Activated CD4-positive, alpha-beta T cell treated with anti-CD3 and anti-CD28 coated beads for 48 hours (primary cell): ENCODE measurements at regions not wholly inside any gene's neighbourhood (a gene's known extent, or its start where the extent isn't known, plus 50 kb on each side); places are given as distances from the start of the nearest gene placed in this dataset.

Source experiments
- DNase-seq: peaks from one replicate; pipeline ENCODE4 v3.0.0-alpha.2; 2020

DNA sequence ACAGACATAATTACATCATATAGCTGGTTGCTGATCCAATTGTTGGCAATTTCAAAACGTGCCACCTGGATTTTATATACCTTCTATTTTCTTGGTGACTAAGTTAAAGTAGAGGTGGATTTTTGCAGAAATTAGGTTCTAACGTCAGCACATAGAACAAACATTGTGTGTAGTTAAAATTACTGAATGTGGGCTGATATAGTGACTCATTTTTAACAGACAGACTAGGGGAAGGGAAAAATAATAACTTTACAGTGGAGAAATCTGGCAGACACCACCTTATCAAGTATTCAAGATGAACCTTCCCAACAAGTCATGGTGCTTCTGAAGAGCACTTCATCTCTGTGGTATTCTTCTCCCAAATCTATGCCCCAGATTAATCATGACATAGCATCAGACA is 134.5 kb downstream of the UCHL1 start:
- DNase-seq: no peak

DNA sequence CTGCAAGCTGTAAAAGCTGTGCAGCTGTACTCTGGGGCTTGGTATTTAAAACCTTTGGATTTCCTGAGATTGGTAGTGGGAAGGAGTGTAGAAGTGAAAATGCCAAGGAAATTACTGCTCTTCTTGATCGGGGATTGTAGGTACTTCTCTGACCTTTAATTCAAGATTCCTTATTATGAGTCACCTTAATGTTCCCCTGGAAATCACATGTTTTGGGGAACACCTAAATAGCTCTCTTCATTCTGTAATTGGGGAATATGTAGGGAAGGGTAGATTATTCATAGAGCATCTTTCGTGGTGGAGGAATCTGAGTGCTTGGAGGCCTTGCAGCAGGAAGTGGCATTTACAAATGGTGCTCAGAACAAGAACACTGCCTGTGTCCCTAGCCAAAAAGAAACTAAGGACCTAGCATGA is 137.8 kb downstream of the UCHL1 start:
- DNase-seq: no peak

DNA sequence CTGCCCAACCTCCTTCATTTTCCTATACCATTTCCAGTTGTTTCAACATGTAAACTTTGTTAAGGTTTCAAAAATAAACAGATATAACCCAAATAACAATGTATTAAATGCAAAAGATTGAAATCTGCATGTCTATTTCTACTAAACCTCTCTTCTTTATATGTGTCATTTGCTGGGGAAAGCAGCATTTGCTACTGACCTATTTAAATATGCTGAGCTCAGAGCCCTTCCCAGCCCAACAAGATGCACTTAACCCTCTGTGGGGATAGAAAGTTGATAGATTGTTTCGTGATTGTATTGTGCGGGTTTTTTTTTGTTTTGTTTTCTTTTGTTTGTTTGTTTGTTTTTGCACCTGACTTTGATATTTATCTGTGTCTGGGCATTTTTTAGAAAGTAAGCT is 139.5 kb downstream of the UCHL1 start:
- no peak for DNase-seq

DNA sequence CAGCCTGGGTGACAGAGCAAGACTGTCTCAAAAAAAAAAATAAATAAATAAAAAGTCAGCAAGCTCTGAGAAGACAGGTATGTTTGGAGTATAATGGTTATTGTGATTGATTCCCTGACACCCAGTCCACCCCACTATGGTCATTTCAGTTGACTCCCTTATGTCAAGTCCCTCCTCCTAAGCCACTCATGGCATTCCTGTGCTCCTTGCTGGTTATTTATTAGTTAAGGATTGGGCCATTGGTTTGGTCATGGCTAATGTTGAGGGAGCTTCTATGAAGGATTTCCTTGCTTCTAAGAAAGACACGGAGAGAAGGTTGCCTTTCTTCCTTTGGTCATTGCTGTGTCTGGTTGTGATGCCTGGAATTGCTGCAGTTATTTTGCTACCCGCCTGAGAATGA is 140.1 kb downstream of the UCHL1 start:
- no peak for DNase-seq

DNA sequence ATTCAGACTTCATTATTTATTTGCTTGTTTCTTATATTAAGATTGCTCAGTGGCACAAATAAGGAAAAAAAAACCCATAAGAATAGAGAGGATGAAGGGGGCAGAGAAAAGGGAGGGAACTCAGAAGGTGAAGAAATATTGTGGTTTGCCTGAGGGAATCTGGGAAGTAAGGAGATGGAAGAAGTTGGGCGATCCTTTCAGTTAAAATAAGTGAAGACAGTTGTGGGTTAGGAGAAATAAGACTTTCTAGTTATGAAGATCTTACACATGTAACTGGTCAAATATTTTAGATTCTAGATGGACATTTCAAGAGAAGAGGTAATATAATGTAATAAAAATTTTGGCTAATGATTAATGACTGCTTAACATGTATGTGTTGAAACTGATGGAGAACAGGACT is 138.7 kb upstream of the LIMCH1 start:
- no peak for DNase-seq

DNA sequence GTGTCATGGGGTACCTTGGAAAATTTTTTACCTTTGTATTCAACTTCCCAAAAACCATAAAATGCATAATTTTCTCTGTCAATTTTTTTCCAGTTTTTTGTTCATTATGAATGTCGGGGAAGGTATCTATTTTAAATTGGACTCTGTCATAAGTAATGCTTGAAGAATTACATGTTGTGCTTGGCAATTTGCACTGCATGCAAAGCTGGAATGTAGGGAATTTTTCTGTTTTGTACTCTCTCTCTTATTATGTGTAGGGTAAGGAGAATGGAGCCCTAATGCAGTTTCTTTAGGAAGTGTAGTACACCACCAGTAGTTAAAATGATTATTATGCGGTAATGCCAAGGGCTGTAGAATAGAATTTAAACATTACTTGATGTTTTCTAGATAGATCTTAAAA is 137.7 kb upstream of the LIMCH1 start:
- no peak for DNase-seq

DNA sequence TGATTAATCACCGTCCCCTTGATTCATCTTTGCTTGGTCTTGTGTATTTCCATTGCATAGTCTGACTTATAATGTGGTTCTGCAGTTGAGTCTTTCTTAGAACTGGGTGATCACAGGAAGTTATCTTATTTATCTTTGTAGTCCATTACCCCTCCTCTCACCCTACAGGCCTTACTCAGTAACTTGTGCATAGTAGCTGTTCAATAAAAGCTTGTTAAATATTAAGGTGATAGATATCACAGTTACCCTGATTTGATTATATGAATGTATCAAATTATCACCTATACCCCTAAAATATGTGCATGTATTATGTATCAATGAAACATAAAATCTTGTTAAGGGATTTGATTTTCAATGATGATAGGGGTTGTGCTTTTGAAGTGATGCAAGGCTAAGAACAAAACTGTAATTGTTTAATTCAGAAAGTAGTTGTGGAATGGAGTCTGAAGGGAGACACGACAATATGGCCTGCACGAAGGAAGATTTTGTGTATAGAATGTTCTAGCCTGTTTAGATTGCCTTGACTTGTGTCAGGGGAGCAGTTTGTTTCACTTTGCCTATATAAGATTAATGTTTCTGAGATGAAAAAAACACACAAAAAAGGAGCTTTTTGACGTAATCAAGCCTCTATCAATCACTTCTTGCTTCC is 132.4 kb upstream of the LIMCH1 start:
- DNase-seq: no peak

DNA sequence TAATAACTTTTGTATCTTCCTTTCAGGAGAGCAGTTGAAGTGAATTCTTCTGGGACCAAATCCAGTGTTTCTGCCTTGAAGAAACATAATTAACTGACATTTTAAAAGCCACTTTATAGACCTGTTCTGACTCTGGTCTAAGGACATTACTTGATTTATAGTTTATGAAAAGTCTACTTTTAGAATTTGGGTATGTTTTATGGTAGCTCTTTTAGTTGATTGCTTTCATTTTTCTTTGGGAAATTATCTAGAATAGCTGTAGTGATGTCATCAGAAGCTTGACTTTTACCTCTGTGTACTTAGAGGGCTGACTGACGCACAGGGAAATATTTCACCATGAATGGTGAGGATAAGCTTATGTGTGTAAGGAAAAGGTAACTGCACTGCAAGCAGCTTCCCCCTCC is 131.8 kb upstream of the LIMCH1 start:
- no peak for DNase-seq

DNA sequence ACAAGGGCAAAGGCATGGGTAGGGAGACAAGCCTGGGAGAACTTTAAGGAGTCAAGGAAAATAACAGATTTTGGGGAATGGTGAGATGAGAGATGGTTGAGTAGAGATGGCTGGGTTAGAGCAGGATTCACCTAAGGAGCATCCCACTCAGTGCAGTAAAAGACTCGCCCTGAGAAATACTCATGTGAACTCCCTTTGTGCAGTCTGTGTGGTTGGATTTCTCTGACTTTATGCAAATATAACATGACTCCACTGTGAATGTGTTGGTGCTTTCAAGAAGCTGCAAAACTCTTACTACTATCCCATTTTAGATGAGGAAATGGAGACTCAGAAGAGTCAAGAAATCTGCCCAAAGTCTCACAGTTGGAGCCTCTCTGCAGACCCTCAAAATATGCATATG is 129.8 kb upstream of the LIMCH1 start:
- DNase-seq: no peak

DNA sequence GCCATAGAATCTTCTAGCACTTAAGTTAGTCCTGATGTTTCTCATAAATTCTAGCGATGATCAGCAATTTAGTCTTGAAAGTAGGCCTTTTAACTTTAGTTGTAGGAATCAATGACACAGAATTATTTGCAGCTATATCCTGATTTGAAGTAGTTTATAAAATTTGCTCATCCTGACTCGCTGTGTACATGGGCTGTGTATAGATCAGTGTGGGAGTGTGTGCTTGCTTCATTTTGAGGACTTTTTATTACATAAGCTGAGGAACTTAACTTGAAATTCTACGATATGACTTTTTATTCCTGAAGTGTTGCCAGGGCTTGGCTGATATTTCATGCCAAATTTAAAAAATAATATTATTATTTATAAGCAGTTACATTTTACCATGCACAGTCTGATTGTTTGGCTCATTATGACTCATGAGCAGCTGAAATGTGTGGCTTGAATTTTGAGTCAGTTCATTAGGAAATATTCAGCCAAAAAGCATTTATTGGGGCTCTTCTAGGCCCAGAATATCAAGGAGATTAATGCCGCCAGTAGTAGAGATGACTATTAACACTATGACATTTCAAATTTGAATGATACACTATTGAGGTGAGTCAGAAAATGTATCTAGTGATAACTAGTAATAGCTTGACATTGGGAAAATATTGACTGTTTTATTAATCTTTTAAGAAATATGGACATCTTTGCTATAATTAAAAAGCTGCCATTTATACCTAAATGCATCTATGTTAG is 128.9 kb upstream of the LIMCH1 start:
- no peak for DNase-seq

DNA sequence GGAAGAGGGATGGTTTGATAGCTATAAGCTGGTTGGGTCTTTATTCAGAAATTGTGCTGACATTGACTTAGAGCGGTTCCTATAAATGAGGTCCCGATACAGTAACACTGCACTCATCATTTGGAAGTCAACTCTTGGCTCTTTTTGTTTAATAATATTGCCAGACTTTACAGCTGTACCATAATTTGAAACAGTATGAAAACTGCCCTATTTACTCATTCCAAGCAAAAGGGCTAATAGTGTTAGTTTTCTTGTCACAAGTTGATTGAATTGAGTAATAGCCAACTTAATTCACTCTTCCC is 128.4 kb upstream of the LIMCH1 start:
- no peak for DNase-seq

DNA sequence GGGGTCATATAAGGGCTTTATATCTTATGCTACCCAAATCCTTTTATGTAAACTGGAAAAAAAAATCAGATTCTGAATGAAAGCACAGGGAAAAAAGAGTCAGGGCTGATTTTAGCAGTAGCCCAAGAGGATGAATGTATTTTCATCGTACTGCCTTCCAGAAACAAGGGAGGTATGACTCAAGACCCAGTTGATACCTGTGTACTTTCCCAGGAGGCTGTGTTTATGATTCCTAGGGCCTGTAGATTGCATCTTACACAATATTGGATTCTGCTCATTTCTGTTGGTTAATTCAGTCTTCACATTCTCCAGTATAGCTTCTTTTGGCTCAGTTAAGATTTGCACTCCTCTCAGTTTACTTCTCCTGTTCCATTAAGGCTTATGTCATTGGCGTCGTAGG is 127.9 kb upstream of the LIMCH1 start:
- no peak for DNase-seq

DNA sequence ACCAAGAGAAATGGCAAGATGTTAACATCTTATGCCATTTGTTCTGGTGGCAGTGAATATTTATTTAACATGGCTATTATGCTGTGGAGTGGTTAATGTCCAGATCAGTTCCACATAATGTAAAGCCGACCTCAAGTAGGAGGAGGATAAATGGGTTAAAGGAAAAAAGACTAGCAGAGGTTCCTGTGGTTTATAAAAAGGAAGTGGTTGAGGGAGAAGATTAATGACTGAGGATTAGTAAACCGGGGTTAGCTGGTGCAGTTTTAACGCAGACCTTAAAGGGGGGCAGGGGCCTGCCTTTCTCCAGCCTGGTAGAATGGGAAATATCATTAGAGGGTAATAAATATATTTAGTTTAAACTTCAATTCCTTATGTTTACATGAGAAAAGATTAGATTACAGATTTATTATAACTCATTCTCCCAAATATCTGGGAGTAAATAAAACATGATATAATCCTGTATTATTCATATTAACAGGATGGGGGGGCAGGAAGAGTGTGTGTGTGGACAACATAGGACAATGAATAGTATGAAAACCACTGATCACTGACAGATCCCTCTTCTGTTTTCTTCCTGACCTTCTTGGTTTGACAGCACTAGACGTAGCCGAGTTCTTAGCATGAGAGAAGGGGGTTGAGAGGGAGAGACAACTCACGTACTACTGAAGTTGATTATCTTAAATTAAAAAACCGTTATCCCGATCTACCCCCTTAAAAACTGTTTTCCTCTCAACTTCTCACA is 124.1 kb upstream of the LIMCH1 start:
- DNase-seq: no peak

DNA sequence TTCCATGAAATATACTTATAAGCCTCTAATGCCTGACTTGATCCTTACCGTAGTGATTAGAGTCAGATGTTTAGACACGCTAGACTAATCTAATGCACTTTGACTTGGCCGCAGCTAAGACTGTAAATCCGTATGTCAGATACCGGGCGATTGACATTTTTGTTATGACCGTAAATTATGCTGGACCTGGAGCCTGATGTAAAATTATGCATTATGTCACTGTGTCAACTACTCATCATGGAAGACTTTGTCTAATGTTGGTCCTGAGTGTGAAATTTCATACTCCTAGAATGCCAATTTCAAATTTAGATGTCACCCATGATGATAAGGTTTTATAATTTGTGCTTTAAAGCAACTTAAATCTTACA is 123.6 kb upstream of the LIMCH1 start:
- DNase-seq: no peak

DNA sequence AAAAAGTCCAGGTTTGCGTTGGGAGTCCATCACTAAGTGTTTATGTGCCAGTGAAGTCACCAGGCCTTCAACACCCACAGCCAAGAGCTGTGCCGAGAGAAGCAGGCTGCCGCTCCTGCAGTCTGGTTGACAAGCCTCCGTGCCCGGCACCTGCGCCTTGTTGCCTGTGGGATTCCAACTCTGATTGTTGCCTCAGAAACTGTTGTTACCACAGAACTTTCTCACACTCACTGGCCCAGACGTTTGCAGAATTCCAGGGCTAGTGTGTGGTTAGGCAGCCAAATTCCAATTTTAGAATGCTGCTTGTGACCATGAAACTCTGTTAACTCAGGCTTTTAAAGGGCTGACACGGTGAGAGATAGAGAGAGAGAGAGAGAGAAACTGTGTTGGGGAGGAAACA is 119.5 kb upstream of the LIMCH1 start:
- no peak for DNase-seq

DNA sequence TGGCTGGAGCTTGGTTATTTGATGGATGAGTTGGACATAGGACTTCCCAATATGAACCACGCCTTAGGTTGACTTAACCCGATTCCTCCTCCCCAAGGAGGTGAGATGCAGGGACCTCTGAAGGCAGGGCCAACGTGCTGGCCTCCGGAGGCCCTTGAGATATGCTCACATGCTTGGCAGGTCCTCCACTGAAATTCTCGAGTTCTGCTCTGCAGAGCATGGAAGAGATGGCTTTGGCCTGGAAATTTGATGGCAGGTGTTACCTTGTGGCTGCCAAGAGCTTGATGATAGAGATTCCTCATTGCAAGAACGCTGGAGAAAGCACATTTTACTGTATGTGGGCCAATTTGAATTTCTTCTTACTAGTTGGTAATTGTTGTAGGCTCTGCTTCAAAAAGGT is 117.4 kb upstream of the LIMCH1 start:
- DNase-seq: no peak

DNA sequence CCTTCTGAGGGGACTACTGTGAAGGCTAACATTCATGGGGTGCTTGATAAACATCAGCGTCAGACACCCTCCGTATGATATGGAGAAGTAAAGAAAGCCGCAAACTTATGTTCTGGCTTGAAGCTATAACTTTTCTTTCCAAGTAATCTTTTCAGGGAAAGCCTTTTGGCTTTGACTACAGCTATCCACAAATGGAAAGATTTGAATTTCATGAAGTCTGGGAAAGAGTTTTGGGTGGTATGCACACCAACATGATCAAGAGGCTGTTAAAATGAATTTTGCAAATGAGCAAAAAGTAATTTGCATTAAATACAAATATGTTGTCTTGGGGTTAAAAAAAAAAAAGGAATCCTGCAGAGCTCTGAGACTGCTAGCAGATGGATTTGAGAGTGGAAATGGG is 114.8 kb upstream of the LIMCH1 start:
- DNase-seq: no peak

DNA sequence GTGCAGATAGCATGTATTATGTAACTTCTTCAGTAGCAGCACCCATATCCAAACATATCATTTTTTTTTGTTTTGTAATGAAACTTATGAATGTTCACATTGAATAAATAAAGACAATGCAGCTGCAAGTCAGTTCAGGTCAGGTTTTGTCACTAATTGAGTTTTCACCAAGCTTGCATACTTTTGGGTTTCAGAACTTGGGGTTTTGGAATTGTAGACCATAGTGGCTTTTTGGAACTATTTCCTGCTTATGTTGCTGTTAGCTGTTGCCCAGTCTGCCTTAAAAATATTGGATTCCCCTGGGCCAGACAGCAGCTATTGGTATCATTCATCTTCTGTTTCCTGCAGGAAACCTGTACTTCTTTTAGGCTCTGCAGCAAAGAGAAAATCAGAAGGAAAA is 113.4 kb upstream of the LIMCH1 start:
- DNase-seq: no peak

DNA sequence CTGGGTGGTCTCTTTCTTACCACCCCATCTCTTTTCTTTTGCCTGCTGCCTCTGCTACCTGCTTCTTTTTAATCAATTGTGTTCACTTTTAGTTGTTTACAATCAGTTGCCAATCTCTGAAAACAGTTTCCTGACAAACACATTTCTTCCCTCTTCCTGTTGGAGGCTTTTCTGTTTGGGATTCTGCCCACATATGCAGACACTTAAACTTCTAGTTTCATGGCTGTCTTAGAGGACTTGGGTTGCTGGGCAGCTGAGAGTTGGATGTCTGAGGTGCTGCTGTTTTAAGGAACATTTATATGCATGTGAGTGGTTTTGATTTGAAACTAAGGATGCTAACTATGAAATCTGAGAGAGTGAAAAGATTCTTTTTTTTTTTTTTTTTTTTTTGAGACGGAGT is 112.3 kb upstream of the LIMCH1 start:
- DNase-seq: no peak

DNA sequence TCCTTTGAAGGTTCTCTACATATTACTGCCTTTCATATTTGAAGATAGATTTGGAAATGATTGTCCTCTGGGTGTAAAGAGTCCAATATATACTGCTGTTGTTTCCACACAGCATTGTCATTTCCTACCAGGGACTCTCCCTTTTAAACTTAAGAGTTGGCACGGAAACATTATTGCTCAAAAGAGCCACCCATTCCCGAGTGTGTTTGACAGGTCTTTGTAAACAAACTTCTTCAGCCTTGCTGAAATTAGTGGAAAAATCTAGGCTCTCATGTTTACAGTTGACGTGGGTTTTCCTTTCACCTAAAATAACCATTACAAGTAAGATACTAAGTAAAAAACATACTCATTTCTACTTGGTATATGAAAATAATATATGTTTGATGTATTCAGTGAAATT is 111.4 kb upstream of the LIMCH1 start:
- no peak for DNase-seq

DNA sequence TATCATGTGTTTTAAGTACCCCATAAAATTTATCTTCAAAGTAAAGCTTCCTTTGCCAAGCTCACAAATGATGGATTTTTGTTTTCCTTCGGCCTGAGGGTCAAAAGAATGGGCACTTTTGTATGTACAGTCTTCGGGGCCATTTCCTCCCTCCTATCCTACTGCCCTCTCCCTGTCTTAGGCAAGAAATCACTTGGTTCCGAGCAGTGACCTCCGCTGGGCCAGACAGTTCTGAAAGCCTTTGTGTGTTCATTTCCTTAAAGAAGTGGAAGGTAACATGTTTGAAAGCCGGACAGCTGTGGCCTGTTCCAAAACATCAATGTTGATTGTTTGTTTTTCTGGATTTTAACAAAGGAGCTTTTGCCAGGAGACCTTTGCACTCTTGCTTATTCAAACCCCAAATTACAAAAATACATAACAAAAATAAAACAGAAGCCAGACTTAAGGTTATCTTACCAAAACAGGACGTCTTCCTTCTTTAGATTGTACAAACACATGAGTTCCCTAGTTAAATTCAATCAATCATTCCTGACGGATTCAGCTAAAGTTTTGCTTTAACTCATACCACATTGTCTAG is 110.6 kb upstream of the LIMCH1 start:
- DNase-seq: no peak

DNA sequence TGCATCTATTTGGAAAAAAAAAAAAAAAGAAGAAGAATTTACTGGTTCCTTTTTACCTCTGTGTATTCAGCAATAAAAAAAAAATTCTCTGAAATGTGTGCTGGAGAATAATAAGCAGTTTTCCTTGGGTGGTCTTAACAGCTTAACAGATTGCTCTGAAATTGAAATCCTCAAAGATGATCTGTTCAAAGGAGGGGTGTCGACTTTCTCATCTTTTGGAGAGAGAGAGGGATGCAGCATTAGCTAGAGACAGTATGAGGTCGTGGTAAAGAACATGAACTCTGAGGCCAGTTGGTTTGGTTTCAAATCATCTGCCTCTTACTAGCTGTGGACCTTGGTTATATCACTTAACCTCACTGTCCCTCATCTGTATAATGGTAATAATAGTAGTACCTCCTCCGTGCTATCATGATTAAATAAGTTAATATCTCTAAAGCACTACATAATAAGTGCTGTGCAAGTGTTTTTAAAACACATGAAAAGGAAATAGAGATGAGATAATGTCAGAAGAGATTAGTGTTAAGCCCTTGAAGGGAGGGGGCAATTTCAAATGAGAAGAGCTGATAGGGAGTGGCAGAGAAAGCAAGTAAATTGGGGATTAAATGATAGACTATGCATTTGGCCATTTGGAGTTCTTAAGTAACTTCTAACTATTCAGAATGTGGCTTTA is 109.9 kb upstream of the LIMCH1 start:
- DNase-seq: no peak

DNA sequence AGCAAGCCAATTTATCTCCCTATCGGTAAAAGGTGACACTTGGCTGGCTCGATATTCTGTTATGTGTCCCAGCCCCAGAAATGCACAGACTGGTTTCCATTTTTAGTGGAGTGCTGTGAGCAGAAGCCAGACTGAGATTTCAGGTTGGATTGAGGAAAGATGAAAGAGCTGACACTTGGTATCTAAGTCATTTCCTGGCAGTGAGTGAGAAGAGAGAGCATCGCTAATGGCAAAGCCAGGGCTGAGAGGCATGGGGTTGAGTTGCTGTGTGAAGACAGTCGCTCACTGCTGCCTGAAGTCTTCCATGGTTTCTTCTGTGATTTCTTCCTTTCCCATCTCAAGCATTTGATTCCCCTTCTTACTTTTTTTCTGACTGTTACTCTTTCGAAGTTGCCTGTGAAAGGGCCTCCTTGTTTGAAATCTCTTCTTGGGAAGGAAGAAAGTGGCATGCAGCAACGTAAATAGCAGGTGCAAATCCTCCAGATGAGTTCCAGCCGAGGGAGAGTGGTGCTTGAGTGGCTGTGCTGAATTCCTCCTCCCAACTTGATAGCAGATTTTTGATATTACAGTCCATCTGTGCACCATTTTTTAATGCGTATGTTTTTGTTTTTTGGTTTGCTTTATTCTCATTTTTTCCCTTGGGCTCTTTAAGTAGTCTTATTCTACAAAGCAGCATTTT is 109.2 kb upstream of the LIMCH1 start:
- no peak for DNase-seq
